Pancreas (tissue), 10 donors: ENCODE measurements at regions not wholly inside any gene's neighbourhood (a gene's known extent, or its start where the extent isn't known, plus 50 kb on each side); places are given as distances from the start of the nearest gene placed in this dataset.

Source experiments
- ATAC-seq, 4 donors: fragments of 200-7000 bp; cut with Tn5 transposase; one replicate each; pipeline versions ENCODE4 v1.8.0 to v1.9.1; 2020; ENCODE audit warnings: mild to moderate bottlenecking in 4 of 4, moderate library complexity in 4 of 4
- DNase-seq, 6 donors: peaks; one replicate each; pipeline ENCODE4 v3.0.0-alpha.2; 2020
- FAIRE-seq: peaks from 2 replicates; lab custom pipeline; 2012; peaks lifted over from hg19 to GRCh38; lab: Jason Lieb, UNC
- H3K27ac ChIP-seq, 4 donors: fragments of 200-600 bp; sonication (generic); 1 replicate in 3 of 4; 2 replicates in 1 of 4; pipeline versions ENCODE4 v1.5.0 to v1.8.0; 2020
- H3K27me3 ChIP-seq, 4 donors: fragments of 200-600 bp; one replicate each; pipeline ENCODE4 v1.8.0; 2021
- H3K36me3 ChIP-seq, 3 donors: fragments of 200-600 bp; sonication (generic) in 1 of 3; one replicate each; pipeline versions ENCODE4 v1.5.0 to v1.8.0; 2020 to 2021
- H3K4me1 ChIP-seq, 3 donors: fragments of 200-600 bp; one replicate each; pipeline ENCODE4 v1.8.0; 2021
- H3K4me3 ChIP-seq, 4 donors: fragments of 200-600 bp; sonication (generic) in 2 of 4; one replicate each; pipeline versions ENCODE4 v1.5.0 to v1.8.0; 2020 to 2021
- H3K9me3 ChIP-seq, 4 donors: fragments of 200-600 bp; one replicate each; pipeline ENCODE4 v1.8.0; 2021
- CTCF ChIP-seq, 4 donors: fragments of 200-600 bp; sonication (generic) in 3 of 4; IDR thresholded peaks; one replicate each; pipeline versions ENCODE4 v1.5.0 to v1.8.0; 2021; ENCODE audit warnings: antibody characterized with exemption in 4 of 4
- WGBS, 2 donors: extraction: QIAGEN DNeasy Blood & Tissue Kit; methylation state at CpG; one replicate each; pipeline ENCODE4 v1.1.7; 2013; 5-methylcytosine and 5-hydroxymethylcytosine counted together
- intact Hi-C, 3 donors: fragments of 100-400 bp; cut with DNase I; formaldehyde crosslinking; loops; one replicate each; pipeline versions ENCODE4 v1.11.1 to v1.14.2; 2022
- donor health status: healthy with polysubstance abuse.
- donor health status: DM: no; HTN: no; CAD: no; lungs with moderate emphysema.
- donor health status: DM: no; HTN: no; CAD: no.
- donor health status: control.
- donor health status: control.
- donor health status: Bipolar disorder and iron deficiency.
- donor health status: DM: yes; HTN: yes; CAD: no.
- donor health status: DM: no; HTN: no; CAD: no.
- donor health status: DM: no; HTN: no; CAD: no.
- donor health status: DM: yes; HTN: yes; CAD: no.

DNA sequence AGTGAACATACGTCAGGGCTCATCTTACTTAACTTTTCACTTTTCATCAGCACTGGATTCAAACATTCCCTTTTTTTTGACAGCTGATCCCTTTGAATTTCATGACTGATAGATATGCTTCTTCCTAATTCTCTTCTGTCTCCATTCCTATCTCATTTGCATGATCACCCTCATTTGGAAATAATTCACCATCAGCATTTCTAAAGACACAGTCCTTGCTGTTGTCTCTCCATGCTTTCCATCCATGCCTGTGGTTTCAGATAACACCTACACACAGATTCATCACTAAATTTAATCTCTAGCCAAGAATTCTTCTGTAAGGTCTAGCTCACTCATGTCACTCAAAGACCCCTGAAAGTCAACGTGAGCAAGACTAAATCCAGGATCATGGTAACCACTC lies 228.4 kb upstream of the BTBD3 start:
- FAIRE-seq (no peak), ATAC-seq (no peak), DNase-seq (no peak)
- no peaks in the 10 kb centered on the region for H3K27me3 ChIP-seq
- intact Hi-C loops: no loop called here
- no peaks in the 10 kb centered on the region for H3K36me3 ChIP-seq
- H3K4me3 ChIP-seq: no peak overlapping the region
- no peak for TF ChIP-seq CTCF (IDR thresholded peaks at IDR 0.05)
- H3K9me3 ChIP-seq: no peaks in the 10 kb centered on the region
- no peak overlapping the region for H3K27ac ChIP-seq
- H3K4me1 ChIP-seq: peaks cover 0 to 11% (median 10%) of the 10 kb centered on the region in 3 donors
- WGBS, 2 donors: 85 to 96% methylated on average over 2 of the region's 2 CpGs

- H3K4me1 ChIP-seq: peaks cover 0 to 10% (median 7%) of the 10 kb centered on the region in 3 donors
- ATAC-seq (no peak), FAIRE-seq (no peak), DNase-seq (no peak)
- H3K27me3 ChIP-seq: no peaks in the 10 kb centered on the region
- no peaks in the 10 kb centered on the region for H3K36me3 ChIP-seq
- WGBS, 2 donors: 67 to 80% methylated on average over 3 of the region's 3 CpGs
- no peaks in the 10 kb centered on the region for H3K9me3 ChIP-seq
- no peak for TF ChIP-seq CTCF (IDR thresholded peaks at IDR 0.05)
- no peak overlapping the region for H3K4me3 ChIP-seq
- H3K27ac ChIP-seq: no peak overlapping the region
- intact Hi-C loops: no loop called here
Measured at GRCh38 chr20:11691766-11692165, 225.9 kb upstream of the BTBD3 start.

DNA sequence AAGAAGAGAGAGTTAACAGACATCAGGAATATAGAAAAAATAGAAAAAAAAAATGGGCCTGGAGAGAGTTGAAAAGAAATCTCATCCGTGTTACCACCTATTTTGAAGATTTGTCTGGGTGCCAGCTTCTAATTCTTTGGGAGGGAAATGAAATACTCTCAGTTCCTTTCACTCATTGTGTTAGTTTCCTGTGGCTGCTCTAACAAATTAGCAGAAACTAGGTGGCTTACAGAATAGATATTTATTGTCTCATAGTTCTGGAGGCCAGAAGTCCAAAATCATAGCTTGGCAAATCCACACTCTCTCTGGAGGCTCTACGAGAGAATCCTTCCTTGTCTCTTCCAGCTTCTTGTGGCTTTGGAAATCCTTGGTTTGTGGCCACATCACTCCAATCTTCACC lies 225.1 kb upstream of the BTBD3 start:
- Histone ChIP-seq H3K9me3 (no peaks in the 10 kb centered on the region), H3K36me3 (no peaks in the 10 kb centered on the region), H3K4me3 (no peak overlapping the region), H3K27me3 (no peaks in the 10 kb centered on the region), H3K27ac (no peak overlapping the region), H3K4me1 (peaks cover 0 to 10% (median 7%) of the 10 kb centered on the region in 3 donors)
- intact Hi-C loops: no loop called here
- TF ChIP-seq CTCF (IDR thresholded peaks at IDR 0.05): no peak
- FAIRE-seq: no peak
- ATAC-seq: no peak
- WGBS, 2 donors: 60 to 64% methylated on average over 2 of the region's 2 CpGs
- no peak for DNase-seq

DNA sequence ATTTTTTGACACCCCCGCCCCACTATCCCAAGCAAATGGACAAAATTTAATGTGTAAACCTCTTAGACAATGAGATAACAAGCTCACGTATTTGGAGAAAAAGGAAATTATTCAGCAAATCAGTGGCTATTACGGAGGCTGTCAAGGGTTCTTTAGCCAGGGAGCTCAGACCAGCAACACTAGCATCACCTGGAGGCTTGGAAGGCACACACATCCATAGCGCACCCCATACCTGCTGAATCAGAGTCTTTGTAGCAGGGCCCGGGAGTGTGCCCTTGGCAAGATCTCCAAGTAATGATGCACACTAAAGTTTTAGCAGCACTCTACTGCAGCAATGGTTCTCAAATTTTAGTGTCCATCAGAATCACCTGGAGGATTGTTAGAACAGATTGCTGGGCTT lies 223.2 kb upstream of the BTBD3 start:
- ATAC-seq: no peak
- FAIRE-seq: no peak
- no peak overlapping the region for H3K27ac ChIP-seq
- 93 to 95% methylated on average over 5 of the region's 5 CpGs for WGBS, 2 donors
- no peak overlapping the region for H3K4me3 ChIP-seq
- H3K9me3 ChIP-seq: no peaks in the 10 kb centered on the region
- H3K36me3 ChIP-seq: no peaks in the 10 kb centered on the region
- no peaks in the 10 kb centered on the region for H3K27me3 ChIP-seq
- no peak for DNase-seq
- TF ChIP-seq CTCF (IDR thresholded peaks at IDR 0.05): no peak
- no peaks in the 10 kb centered on the region for H3K4me1 ChIP-seq
- intact Hi-C loops: no loop called here

- no peak for DNase-seq
- ATAC-seq: no peak
- Histone ChIP-seq H3K9me3 (no peaks in the 10 kb centered on the region), H3K4me1 (no peaks in the 10 kb centered on the region), H3K27ac (no peak overlapping the region), H3K36me3 (no peaks in the 10 kb centered on the region), H3K27me3 (no peaks in the 10 kb centered on the region), H3K4me3 (no peak overlapping the region)
- intact Hi-C loops: no loop called here
- WGBS, 2 donors: 78 to 86% methylated on average over 3 of the region's 3 CpGs
- FAIRE-seq: no peak
- TF ChIP-seq CTCF (IDR thresholded peaks at IDR 0.05): no peak
Measured at GRCh38 chr20:11697055-11697454, 220.6 kb upstream of the BTBD3 start.
